ENCODE measurements at regions not wholly inside any gene's neighbourhood (a gene's known extent, or its start where the extent isn't known, plus 50 kb on each side); places are given as distances from the start of the nearest gene placed in this dataset.

DNA sequence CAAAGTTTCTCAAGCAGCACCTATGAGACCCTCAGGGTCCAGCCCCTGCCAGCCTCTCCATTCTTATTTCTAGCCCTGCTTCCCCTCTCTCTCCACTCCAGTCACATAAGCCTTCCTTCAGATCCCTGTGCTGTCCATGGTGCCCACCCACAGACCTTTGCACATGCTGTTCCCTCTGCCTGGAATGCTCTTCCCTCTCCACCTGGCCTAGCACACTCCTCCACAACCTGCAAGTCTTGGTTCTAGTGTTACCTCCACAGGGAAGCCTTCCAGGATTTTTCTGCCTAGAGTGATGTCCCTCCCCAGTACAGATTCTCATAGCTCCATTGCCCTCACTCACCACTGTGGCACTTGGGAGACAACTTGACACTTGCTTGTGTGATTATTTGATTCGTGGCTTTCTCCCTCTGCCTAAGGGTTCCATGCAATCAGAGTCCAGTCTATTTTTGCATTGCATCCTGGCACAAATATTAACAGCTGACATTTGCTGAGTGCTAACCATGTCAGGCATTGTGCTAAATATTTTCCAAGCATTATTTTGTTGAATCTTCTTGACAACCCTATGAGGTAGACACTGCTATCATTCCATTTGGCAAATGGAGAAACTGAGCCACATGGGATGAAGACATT is 127.3 kb downstream of the SYF2 start:
- DNase-seq (ENCODE audit: low read depth, low spot score) = no peak

DNA sequence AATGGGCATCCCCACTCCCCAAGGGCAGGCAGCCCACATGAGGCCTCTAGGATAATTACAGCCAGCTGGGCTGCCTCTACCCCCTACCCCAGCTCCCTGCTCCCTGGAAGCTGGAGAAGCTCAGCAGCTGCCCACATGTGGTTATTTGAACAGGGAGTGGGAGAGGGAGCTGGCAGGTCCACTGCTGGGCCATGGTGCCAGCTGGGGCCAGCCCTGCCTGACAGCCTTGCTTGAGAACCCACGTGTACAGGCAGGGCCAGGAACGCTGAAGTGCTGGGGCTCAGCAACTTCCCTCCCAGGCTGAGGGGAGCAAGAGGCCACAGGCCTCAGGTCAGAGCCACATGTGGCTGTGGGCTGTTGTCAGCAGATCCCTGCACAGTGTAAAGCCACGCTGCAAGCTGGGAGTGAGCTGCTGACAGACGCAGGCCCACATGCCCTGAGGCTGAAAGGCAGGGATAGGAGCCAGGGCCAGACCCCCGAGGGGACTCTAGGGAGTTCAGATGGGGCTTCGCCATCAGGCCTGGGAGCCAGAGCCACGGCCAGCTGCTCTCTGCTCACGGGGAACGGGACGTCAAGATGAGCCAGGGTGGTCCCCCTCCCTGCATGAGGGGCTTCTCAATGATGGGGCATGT is 129.0 kb downstream of the SYF2 start:
- DNase-seq (ENCODE audit: low read depth, low spot score) = no peak

DNA sequence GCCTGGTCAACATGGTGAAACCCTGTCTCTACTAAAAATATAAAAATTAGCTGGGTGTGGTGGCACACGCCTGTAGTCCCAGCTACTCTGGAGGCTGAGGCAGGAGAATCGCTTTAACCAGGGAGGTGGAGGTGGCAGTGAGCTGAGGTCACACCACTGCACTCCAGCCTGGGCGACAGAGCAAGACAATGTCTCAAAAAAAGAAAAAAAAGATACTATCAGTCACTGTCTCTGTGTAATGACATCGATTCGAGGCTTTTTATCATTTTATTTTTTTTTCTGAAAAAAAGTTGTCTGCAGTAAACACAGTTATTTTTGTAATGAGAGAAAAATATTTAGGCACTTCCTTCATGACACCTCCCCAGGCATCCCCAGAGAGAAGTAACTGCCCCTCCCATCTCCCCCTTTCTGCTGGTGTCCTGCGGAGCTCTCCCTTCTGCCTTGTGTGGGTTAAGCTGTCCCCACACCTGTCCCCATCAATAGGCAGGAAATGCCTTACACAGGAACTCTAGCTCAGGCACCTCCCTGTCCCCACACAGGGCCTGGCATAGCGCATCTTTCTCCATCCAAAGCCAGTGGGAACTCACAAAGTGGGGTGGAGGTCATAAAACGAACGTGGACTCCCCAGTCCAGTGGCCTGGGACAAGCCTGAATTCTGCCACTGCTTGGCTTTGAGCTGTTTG is 132.0 kb downstream of the SYF2 start:
- no peak for DNase-seq (ENCODE audit: low read depth, low spot score)

DNA sequence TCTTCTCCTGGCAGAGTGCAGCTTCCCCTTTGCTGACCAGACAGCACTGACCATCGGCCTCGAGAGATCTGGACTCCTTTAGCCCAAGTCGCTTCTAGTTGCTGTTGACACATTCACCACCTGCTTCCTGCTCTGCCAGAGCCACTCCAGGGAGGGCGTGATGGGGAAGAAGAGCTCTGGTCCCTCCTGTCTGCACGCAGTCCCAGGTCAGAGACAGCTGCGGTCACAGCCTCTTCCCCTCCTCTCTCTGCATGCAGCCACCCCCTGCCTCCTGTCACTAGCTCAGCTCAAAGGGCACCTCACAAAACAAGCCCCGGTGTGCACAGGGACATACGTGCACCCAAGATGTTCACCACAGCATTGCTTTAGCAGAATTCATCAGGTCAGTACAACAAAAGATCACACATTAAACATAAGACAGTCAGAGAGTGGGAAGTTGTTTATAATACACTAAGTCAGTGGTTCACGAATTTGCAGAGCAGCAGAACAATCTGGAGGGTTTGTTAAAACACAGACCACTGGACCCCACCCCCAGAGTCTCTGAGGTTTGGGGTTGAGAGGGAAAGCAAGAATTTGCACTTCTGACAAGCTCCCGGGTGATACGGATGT is 132.9 kb downstream of the SYF2 start:
- DNase-seq (ENCODE audit: low read depth, low spot score) = no peak

DNA sequence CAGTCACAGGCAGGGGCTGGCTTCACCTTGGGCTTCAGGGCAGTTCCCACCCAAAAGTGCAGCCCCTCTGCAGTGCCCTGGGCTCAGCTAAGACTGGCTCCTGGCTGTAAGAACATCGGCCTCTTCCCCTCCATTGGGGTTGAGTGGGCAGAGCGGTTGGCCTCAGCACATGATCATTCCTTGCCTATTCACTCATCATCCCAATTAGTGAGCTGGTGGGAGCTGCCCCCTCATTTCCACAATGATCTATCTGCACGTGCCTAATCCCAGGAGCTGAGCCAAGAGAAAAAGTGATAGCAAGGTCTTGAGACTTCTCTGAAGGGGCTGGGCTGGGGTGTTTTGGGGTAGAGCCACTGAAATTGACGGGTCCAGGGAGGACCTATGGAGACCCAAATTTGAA is 133.6 kb downstream of the SYF2 start:
- no peak for DNase-seq (ENCODE audit: low read depth, low spot score)

DNA sequence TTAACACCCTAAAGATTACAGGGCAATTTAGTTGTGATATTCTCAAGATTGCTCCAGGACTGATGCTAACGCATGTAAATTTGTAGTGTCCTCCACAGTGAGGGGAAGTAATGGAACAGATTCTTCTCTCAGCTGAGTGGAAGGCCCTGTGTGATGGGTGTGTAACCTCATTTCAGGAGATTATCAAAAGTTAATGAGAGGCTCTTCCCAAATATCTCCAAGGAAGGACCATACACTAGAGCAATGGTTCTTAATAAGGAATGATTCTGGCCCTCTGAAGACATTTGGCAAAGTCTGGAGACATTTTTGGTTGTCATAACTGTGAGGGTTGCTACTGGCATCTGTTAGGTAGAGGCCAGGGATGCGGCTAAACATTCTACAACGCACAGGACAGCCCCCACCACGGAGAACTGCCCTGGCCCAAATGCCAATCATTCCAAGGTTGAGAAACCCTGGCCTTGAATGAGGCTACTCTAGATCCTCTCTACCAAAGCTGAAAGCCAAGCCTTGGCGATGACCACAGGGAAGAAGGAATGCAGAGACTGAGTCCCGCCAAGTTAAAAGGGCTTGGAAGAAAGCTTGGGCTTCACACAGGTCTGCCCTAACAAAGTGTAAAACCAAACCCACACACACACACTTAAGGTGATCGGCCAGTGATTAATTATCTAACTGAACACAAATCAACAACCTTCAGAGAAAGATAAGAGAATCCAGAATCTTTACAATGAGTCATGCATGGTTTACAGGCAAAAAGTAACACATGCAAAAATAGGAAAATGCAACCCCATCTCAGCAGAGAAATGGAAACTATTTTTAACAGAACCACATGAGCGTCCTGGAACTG is 135.8 kb downstream of the SYF2 start:
- DNase-seq (ENCODE audit: low read depth, low spot score) = no peak

DNA sequence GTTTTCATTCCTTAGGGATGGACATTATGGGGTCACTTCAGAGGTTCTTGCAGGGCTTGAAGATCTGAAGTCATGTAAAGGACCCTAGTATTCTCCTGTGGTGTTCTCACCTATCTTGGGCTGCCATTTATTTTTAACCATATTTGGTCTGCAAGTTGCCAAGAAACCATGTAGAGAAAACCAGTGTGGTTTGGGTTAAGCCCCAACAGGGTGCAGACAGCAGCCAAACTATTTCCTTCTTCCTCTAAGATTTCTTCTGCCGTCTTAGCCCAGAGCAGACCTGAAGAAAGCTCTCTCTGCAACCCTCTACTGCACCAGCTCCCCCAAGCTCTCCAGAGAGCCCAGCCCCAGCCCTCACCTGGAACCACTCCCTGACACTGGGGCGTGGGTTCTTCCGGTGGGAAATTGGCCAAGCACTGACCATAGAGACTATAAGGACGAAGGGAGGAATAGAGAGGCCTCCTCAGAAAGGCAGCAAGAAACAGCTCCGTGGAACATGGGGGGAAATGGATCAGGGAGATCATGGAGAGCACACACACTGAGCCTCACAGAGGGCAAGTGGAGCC is 136.6 kb downstream of the SYF2 start:
- DNase-seq (ENCODE audit: low read depth, low spot score) = no peak

DNA sequence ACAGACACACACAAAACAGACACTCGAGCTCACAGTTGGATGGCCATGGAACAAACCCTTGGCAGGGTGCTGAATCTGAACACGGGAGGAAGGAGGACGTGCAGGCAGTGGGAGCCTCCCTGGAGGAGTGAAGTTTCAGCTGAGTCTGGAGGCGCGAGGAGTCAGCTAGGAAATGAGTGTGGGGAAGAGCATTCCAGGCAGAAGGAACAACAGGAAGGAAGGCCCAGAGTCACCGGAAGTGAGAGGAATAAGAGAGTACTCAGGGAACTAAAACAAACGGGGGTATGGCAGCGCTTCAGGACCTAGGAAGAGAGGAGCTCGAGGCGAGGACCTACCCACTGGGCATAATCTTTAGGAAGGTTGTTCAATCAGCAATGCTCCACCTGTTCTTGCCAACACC is 137.3 kb downstream of the SYF2 start:
- no peak for DNase-seq (ENCODE audit: low read depth, low spot score)

DNA sequence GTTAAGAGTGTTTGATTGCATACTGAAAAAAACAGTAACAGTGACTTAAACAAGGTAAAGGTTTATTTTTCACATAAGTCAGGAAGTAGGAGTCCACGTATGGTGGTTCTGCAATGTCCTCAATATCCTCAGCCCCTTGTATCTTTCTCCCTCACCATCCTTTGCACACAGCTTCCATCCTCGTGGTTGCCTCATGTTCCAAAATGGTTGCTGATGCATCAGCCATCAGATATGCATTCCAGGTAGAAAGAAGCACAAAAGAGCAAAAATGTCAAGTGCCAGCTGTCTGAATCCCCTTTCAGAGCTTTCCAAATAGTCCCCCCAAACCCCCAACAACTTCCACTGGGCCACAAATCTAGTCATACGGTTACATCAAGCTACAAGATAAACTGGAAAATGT is 138.1 kb downstream of the SYF2 start:
- DNase-seq (ENCODE audit: low read depth, low spot score) = no peak

DNA sequence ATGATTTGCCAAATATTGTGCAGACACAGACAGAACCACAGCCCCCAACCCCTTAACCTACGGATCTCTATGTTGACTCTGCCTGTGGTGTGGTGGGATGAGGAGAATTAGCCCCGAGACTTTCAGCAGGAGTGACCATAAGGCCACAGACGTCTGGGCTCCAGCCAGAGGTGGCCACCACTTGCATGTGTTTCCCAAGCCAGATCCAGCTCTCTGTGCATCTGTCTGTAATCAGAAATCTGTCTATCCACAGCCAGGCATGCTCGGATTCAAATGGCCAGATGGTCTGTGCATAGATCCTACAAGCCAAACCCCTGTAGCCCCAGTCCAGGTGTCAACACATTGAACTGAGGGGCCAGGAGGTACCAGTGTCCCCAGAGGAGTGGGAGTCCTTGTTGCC is 140.6 kb downstream of the SYF2 start:
- DNase-seq (ENCODE audit: low read depth, low spot score) = no peak

DNA sequence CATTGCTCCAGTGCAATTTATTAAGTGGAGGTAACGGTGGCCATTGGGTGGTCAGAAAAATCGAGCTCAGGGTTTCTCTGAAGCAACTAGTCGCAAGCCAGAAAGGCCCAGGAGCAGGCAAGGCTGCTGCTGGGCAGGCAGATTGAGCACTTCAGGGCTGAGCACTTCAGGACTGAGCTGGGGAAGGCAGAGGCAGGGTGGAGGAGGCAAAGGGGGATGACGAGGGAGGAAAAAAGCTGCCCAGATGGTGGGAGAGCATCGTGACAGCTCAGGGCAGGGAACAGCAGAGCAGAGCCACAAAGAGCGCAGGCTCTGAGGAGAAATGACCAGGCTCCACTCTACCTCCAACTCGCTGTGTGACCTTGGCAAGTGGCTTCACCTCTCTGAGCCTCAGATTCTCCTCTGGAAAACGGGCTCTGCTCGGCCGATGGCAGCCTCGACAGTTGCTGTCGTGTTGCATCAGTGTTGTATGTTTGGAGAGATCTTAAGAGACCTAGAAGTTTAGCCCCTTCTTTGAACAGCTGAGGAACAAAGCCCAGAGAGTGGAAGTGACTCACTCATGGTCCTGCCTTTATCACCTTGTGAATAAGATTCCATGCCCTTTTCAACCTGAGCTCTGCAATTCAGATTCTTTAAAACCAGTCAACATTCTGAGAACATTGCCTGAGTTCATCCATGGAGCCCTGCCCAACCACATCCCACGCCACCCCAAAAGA is 141.4 kb downstream of the SYF2 start:
- DNase-seq (ENCODE audit: low read depth, low spot score) = no peak

DNA sequence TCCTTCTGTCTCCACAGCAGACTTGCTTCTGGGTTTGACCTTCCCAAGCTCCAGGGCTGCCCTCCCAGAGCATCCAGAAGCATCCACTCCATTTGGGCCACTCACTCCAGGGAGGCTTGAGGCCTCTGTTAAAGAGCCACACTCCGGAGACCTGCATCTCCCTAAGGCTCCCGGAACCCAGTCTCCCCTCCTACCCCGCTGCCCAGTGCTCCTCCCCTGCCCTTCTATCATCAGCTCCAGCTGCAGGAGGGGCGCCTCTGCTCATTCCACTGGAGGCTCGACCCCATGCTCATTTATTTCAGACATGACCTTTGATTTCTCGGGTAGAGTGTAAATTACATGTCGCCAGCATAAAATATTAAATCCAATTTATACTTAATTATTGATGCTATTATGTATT is 142.5 kb downstream of the SYF2 start:
- DNase-seq (ENCODE audit: low read depth, low spot score) = no peak

DNA sequence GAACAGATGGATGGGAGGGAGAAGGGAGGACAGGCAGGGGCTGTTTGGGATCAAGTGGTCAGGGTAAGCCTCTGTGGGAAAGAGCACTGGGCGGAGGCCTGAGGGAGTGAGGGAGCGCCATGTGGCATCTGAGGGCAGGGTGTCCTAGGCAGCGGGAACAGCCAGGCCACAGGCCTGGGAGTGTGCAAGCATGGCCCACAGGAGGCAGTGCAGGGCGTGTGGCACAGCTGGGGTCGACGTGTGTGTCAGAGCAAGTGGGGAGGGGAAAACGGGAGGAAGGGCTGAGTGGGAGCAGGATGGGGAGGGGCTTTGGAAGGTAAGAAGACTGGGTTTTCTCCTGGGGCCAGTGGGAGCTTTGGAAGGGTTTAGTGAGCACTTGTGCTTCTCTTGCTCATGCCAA is 143.4 kb downstream of the SYF2 start:
- no peak for DNase-seq (ENCODE audit: low read depth, low spot score)

DNA sequence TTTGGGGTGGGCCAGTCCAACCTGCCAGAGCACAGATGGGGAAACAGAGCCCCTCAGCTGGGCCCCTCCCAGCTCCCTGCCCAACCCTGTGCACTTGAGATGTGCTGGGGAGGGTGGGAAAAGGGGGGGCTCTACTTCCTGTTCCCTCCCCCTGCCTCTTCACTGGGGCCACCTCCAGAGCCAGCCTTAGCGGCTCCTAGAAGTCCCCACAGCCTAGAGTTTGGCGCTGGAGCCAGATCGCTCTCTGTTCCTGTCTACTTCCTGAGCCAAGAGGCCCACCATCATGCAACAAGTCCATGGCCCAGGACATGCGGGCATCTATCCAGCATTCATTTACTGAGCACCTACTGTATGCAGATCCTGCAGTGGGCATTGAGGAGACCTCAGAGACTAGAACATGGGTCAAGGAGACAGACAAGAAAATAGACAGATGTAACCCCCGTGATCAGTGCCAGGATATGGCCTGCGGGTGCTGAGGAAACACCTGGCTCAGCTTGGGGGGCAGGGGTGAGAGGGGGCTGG is 144.1 kb downstream of the SYF2 start:
- DNase-seq (ENCODE audit: low read depth, low spot score) = no peak

DNA sequence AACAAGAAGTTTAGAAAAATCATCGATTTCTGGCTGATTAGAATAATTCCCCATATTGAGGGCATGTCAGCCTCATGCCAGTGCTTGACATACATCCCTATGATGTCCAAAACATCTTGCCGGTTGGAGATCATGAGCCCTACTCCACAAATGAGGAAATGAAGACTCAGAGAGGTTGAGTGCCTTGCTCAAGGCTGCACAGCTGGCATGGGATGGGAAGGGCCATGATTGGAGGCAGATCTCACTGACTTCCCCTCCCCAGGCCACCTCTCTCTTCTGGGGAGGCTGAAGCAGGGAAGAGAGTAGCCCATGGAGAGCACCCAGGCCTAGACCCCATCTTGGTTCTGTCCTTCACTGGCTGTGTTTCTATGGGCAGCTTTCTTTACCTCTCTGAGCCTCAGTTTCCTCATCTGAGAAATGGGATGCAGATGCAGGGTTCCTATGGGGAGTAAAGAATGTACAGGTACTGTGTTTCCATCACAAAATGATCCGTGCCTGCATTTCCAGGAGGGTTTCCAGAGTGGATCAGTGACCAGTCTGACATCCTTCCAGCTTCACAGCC is 145.7 kb downstream of the SYF2 start:
- DNase-seq (ENCODE audit: low read depth, low spot score) = no peak

DNA sequence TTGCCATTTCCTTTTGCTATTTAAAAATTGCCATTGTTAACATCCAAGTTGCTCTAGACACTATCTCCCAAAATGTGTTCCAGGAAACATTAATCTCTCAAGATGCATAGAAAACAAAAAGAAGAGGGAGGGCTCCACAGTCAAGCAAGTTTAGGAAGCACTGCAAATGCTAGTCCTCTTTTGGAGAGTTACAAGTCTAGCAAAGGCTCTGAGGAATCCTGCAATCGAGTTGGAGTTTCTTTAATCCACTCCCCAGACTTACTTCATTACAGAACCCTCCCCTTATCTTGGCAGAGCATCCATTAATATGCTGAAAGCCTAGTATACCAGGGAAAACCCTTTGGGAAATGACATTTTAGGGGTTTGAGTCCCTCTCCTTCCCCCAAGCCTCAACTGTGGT is 147.9 kb downstream of the SYF2 start:
- no peak for DNase-seq (ENCODE audit: low read depth, low spot score)

DNA sequence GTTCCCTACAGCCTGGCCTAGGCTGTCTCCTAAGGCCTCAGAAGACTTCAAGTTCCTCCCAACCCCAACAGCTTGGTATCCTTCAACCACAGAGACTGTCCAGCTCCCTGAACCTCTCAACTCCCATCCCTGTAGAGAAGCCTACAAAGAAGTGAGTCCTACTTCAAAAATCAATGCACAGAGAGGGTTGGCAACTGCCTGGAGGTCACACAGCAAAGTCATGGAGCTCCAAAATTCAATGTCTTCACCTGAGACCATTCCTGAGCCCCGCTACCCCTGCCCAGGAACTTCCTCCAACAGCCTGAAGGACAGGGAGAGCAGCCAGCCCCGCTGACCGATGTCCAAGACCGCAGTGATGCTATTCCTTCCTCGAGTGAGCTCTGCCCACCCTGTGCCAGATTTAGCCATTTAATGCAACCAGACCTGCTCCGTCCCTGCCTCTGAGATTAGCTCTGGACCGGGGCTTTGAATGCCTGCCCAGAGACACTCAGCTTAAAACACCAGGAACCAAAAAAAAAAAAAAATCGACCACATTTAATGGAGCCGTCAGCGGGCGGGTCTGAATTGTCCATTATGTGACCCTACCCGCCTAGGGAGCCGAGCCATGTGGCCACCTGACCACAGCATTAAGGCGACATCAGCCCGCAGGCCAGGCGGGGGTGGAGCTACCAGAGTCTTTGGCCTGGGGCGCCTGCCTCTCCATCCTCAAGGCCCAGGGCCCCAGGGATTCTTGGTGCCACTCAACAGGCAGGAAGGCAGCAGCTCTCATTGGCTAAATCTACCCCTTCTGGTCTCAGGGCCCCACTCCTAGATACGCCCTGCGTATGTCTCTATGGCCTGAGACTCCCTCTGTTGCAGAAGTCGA is 148.6 kb downstream of the SYF2 start:
- no peak for DNase-seq (ENCODE audit: low read depth, low spot score)

DNA sequence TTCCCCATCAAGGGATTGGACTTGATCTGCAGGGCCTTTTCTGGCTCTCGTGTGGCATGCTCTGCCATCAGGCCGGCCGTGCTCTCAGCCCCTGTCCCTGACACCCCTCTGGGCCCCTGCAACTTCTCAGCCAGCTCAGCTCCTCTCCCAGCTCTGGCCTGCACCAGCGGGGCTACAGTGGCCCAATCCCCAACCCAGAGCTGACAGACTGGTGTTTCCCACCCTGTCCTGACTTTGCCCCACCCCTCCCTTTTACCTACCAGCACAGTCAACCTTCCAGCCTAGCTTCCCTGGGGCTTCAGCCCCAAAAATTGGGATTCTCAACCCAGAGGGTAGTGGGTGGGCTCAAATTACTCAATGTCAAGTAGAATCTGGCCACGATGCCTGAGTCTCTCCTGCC is 149.3 kb downstream of the SYF2 start:
- DNase-seq (ENCODE audit: low read depth, low spot score) = no peak

DNA sequence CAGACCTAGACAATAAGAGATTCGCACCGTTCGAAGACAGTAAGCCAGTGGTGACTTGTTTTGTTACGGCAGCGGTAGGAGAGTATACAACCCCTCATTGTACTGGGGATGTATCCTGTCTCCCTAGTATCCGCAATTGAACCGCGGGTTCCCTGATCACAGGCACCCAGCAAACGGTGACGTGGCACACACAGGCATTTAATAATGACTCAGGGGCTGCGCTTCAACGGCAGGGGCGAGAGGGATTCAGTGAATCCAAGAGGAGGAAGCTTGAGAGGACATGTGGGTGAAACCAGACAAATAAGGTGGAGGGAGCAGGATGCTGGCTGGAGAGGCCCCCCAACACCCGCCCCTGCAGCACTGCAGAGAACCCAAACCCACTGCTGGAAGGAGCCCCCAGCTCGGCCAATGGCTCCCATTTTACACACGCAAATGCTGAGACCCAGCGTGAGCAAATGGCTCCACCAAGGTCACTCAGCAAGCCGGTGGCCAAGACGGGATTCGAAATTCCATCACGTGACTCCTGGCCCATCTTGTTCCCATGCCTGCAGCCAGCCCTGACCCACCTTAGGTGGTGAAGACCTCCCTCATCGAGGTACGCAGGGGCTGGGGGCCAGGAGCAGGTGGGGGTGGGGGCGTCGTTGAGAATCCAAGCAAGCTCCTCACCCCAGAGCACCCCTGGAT is 149.9 kb downstream of the SYF2 start:
- DNase-seq (ENCODE audit: low read depth, low spot score) = no peak
